ENCODE measurements at regions not wholly inside any gene's neighbourhood (a gene's known extent, or its start where the extent isn't known, plus 50 kb on each side); places are given as distances from the start of the nearest gene placed in this dataset.
"Not testable (repeated sequence)": the region's sequence is repeated elsewhere in the genome, so short reads cannot be mapped to it uniquely, and the experiment has no call there.

GRCh38 chr9:117938896-117939295 is 234.7 kb downstream of the TLR4 start:
- DNase-seq (ENCODE audit: low spot score) = no peak

- not testable (repeated sequence) for DNase-seq (ENCODE audit: low spot score)
Observed at GRCh38 chr9:117944750-117945149, 240.5 kb downstream of the TLR4 start.

DNA sequence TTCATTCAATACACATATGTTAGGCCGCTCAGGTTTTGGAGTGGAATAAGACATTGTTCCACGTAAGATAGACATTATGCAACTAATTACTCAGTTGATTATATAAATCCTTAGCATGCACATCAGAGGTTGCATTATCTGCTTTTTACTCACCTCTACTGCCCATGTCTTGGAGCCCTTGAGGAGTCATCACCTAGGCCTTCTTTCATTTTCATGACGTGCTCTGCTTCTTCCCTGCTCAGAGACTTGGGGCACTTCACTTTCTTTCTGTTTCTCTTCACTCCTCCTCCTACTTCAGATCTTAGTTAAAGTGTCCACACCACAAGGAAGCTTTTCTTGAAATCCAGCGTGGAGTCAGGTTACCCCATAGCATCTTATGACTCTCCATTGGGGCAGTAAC is 241.1 kb downstream of the TLR4 start:
- no peak for DNase-seq (ENCODE audit: low spot score)

GRCh38 chr9:117951127-117951526 is 246.9 kb downstream of the TLR4 start:
- DNase-seq (ENCODE audit: low spot score) = no peak

DNA sequence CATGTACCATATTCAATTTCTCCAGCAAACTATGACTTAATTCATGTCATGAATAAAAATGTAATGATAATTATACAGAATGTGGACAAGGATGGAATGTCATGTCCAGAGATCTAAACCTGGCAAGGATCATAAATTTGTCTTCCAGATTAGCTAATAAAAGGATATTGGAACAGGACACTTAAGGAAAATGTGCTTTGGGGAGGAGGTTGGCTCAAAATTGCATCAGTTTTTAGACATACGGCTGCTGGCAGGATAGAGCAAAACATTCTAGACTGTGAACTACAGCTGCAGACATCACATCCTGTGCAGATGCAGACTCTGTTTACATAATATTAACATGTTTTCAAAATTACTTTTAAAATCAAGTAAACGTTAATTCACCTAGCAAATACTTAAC is 248.4 kb downstream of the TLR4 start:
- no peak for DNase-seq (ENCODE audit: low spot score)

DNA sequence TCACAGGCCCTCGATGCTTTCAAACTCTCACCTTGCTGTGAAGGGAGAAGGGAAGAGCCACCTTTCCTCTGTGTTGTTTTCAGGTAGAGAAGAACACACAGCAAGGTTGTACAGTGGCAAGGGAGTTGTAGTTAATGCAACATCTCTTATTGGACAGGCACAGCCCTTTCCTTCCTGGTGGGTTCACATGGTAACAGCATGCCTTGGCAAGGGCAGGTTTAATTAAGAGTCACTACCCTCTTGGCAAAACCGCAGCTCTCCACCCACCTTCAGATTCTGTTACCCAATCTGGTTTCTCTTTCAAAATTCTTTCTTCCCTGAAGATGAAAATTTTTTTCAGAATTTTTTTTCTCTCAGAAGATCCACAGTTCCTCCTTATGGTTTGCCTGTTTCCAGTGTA is 253.1 kb downstream of the TLR4 start:
- DNase-seq (ENCODE audit: low spot score) = no peak

DNA sequence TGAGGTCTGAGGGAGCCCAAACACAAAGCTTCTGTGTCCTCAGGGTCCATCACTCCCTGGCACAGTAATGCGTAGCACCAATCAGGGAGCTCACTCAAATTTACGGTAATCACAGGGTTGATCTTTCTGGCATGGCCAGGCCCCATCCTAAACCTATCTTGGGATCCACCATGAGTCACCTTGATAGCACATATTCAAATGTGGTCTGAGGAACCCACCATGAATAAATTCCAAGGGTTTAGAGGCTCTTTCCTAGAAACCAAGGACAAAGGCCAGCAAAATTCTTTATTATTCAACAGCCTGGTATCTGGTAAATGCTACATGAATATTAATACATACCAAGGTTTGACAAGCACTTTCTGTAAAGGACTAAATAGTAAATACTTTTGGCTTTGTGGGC is 254.5 kb downstream of the TLR4 start:
- DNase-seq (ENCODE audit: low spot score) = no peak

- DNase-seq (ENCODE audit: low spot score) = no peak
Observed at GRCh38 chr9:117963493-117964090, 259.4 kb downstream of the TLR4 start.

DNA sequence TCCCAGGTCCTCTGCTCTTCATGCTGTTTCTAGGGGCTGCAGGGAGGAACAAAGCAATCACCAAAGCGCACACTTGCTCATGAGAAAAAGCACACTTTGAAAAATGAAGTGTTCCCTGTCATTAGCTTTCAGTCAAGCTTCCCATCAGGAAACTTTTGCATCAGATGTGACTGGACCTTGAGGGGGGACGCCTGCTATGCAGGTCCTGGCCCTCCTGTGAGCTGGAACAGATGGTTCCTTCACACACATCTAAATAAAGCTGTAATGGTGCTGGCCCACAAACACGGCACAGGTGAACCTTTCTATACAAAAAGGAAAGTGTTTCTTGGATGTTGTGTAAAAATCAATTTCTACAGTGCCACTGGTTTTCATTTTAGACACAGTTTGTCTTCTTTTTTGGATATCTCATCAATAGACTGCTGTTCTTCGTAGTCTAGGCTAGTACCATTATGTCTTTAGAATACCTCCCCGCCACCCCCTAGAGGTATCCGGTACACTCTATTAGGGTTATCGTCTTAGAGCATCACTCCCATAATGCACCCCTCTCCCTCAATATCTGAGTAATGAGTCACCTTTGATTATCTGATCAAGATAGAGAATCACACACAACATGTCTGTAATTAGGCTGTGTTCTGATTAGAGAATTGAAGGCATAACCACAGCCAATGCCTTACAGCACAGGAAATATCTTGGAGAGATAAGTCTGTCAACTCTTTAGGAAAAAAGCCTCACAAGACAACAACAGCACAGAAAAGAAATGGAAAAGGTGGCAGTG is 266.3 kb downstream of the TLR4 start:
- DNase-seq (ENCODE audit: low spot score) = no peak

DNA sequence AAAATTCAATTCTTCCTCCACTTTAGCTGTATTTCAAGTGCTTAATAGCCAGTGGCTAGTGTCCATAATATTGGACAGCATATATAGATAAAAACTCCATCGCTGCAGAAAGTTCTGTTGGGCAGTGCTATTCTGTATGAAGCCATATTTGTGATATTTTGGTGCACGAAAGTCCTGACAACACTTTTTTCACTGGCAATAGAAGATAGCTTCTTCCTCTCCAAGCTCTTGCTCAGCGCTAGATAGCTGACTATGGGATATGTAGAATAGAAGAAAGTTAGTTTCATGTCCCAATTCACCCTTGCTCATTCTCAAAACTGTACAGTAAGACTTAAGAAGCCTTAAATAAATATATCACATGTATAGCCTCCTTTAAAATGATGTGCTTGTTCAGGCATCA is 269.9 kb downstream of the TLR4 start:
- no peak for DNase-seq (ENCODE audit: low spot score)

- no peak for DNase-seq (ENCODE audit: low spot score)
Observed at GRCh38 chr9:117979914-117980313, 275.7 kb downstream of the TLR4 start.

DNA sequence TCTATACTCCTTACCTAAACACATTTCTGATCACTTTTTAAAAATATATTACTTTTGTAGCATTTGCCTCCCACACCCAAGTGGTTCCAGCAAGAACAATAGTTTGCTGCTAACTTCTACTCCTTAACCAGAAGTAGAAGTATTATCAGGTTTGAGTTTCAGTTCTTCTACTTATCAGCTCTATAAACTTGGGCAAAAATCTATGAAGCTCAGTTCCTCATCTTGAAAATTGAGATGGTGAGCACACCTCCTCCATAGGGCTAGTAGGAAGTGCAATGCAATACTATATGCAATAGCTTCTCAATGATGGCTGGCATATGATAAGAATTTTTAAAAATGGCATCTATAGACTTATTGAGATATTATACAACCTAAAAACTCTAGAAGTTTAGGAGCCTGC is 283.7 kb downstream of the TLR4 start:
- DNase-seq (ENCODE audit: low spot score) = no peak

DNA sequence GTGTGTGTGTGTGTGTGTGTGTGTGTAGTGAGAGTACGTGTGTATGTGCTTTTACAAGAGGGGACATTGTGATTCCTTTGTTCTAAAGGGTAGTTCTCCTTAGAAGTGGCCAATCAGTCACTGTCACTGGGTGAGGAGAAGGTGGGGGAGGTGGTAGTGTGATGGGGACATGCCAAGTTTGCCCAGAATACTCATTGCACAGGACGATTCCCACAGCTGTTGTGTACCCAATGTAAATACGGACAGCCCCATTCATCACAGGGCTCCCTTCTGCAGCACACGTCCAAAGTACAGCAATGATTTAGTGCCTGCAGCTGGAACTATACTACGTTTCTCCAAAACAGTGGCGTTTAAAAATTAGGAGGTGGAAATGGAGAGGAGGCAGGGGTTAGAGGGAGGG is 287.8 kb downstream of the TLR4 start:
- DNase-seq (ENCODE audit: low spot score) = no peak

GRCh38 chr9:118000581-118000980 is 296.4 kb downstream of the TLR4 start:
- DNase-seq (ENCODE audit: low spot score) = no peak

DNA sequence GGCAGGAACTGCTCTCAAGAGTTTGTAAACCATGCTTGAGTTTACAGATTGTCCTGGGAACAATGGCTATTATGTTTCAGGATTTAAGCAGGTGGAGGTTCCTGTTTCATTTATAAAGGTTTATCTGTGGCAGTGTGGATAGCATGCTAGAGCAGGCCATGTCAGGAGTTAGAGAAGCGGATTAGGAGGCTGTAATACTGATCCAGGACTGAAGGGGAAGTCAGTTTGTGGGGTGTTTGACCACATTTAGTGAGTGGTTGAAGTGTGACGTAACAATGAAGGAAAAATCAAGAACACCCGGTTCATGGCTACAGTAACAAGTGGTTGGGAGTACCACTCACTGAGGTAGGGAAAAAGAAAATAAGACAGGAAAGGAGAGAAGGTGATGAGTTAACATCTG is 299.0 kb downstream of the TLR4 start:
- no peak for DNase-seq (ENCODE audit: low spot score)

DNA sequence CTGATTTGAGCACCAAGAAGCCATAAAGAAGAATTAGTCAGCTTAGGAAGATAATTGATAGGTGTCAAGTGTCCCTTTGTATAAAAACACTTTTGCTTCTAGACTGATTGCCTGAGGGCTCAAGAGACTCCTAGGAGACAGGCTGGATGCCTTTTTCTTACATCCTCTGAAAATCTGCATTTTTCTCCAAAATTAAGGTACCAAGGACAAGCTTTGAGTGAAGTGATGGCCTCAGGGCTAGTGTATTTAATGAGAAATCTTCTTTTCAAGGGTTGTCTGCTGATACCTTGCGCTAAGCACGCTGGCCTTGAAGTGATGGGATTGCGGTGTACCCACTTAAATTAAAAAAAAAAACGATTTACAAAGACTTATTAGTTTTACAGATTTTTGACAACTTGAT is 304.0 kb downstream of the TLR4 start:
- DNase-seq (ENCODE audit: low spot score) = no peak

DNA sequence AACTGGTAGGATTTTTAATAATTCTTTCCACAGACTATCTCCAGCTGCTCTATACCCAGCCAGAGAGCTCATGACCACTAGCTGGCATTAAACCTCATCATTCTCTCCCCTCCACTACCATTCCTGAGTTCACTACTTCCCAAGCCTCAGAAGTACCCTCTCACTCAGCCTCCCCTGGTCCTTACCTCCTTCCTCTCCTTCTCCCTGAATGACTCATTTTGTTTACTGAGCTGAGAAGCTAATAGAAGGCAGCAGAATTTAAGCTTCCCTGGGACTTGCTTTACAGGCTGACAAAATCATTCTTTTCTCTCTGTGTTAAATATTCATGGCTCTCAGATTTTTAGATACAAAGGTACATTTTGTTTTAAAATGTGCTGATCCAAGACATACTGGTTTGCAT is 305.4 kb downstream of the TLR4 start:
- DNase-seq (ENCODE audit: low spot score) = no peak

DNA sequence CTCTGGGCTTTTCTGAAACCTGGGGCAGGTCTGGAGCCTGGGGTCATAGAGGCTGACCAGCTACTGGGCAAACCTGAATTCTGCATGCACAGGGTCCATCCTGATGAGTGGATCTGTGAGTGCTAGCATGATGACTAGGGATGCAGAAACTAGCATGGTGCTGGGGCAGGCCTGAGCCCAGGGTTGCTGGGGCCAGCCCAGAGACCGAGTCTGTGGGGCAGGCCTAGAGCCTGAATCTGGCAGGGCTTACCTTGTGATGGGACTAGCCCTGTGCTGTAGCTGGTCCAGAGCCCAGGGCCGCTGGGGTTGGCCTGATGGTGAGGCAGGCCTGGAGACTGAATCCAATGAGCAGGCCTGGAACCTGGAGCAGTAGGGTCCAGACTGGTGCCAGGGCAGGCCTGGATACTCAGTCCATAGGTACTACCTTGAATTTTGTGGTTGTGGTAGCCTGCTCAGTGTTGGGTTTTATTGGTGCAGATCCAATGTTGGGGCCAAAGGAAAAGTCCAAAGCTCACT is 313.5 kb downstream of the TLR4 start:
- DNase-seq (ENCODE audit: low spot score) = no peak

- DNase-seq (ENCODE audit: low spot score) = no peak
Observed at GRCh38 chr9:118023644-118024043, 319.4 kb downstream of the TLR4 start.

- DNase-seq (ENCODE audit: low spot score) = no peak
Observed at GRCh38 chr9:118028225-118028624, 324.0 kb downstream of the TLR4 start.

DNA sequence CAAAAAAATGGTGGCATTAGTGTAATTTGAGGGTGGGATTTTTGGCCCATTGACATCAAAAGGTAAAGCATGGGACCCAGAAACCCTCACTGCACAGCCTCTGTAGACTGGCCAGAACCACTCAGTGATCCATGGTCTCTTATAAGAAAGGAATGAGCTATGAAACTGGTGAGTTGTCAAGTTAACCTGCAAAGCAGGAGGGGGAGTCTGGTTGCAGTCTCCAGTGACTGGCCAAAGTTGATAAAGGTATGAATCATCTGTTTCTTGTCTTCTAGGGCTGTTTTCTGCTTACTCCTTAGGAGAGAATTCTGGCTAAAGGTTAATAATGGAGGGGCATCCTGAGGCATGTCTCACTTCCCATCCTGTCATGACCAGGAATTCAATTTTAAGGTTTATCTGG is 325.2 kb downstream of the TLR4 start:
- DNase-seq (ENCODE audit: low spot score) = no peak

- no peak for DNase-seq (ENCODE audit: low spot score)
Observed at GRCh38 chr9:118034701-118035100, 330.5 kb downstream of the TLR4 start.

DNA sequence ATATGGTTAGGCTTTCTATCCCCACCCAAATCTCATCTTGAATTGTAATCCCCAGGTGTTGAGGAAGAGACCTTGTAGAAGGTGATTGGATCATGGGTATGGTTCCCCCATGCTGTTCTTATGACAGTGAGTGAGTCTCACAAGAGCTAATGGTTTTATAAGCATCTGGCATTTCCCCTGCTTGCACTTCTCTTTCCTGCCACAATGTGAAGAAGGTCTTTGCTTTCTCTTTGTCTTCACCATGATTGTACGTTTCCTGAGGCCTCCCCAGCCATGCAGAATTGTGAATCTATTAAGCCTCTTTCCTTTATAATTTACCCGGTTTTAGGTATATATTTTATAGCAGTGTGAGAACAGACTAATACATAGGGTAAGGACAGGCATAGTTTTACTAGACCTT is 334.5 kb downstream of the TLR4 start:
- DNase-seq (ENCODE audit: low spot score) = no peak

DNA sequence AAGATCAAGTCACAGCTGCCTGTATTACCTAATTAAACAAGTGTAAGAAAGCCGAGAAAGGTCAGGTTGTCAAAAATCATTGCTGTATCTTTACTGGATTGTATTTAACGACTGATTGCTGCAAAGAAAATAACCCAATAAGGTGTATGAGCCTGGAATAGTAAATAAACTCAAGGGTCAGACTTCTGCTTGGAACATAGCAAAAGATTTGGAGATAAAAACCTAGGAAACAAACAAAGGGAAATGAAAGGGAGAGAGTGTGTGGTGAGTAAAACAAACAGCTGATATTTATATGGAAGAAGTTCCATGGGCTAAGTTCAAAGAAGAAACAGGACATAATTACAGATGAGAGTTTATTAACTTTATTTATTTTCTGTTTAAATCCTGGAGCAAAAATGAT is 354.0 kb downstream of the TLR4 start:
- no peak for DNase-seq (ENCODE audit: low spot score)

All from A172 (cell line).